Natural killer cell (primary cell): ENCODE measurements at regions not wholly inside any gene's neighbourhood (a gene's known extent, or its start where the extent isn't known, plus 50 kb on each side); places are given as distances from the start of the nearest gene placed in this dataset.

Experiments used
- ATAC-seq, 3 donors: fragments of 150-1000 bp in 2 of 3; fragments of 200-7000 bp in 1 of 3; cut with Tn5 transposase; 1 replicate in 1 of 3; 2 replicates in 2 of 3; pipeline ENCODE4 v1.10.0; 2021; ENCODE audit warnings: mild to moderate bottlenecking in 2 of 3, moderate library complexity in 2 of 3
- DNase-seq, 2 donors: peaks; one replicate each; pipeline versions ENCODE4 v3.0.0 to v3.0.0-alpha.2; 2013 to 2021; ENCODE audit warnings: mixed read lengths in 1 of 2
- H3K27ac ChIP-seq: one replicate; pipeline ENCODE4 v1.5.1; 2013; ENCODE audit warnings: mild to moderate bottlenecking, low read length
- H3K27me3 ChIP-seq: one replicate; pipeline ENCODE4 v1.6.1; 2013; ENCODE audit warnings: low read length; ENCODE audit not compliant: control insufficient read depth, insufficient read depth
- H3K36me3 ChIP-seq: one replicate; pipeline ENCODE4 v1.6.1; 2013; ENCODE audit warnings: low read length; ENCODE audit not compliant: control insufficient read depth, insufficient read depth
- H3K4me1 ChIP-seq: one replicate; pipeline ENCODE4 v1.6.1; 2013; ENCODE audit warnings: low read length; ENCODE audit not compliant: control insufficient read depth, insufficient read depth
- H3K4me3 ChIP-seq: one replicate; pipeline ENCODE4 v1.5.1; 2013; ENCODE audit warnings: low read length
- H3K9me3 ChIP-seq: one replicate; pipeline ENCODE4 v1.6.1; 2013; ENCODE audit warnings: low read length; ENCODE audit not compliant: control insufficient read depth, insufficient read depth
- H3K27ac Mint-ChIP-seq, 2 donors: one replicate each; pipeline ENCODE4 v1.8.0; 2022; ENCODE audit warnings: mild to moderate bottlenecking in 2 of 2, mixed read lengths in 2 of 2, moderate library complexity in 1 of 2
- H3K27me3 Mint-ChIP-seq, 2 donors: one replicate each; pipeline ENCODE4 v1.8.0; 2022; ENCODE audit warnings: low read depth in 2 of 2, mixed read lengths in 2 of 2
- H3K36me3 Mint-ChIP-seq: one replicate; pipeline ENCODE4 v1.8.0; 2022; ENCODE audit warnings: mixed read lengths
- H3K4me1 Mint-ChIP-seq, 2 donors: one replicate each; pipeline ENCODE4 v1.8.0; 2022; ENCODE audit warnings: mixed read lengths in 2 of 2
- H3K4me3 Mint-ChIP-seq: one replicate; pipeline ENCODE4 v1.8.0; 2022; ENCODE audit warnings: mild to moderate bottlenecking, moderate library complexity, mixed read lengths
- H3K9me3 Mint-ChIP-seq, 2 donors: one replicate each; pipeline ENCODE4 v1.8.0; 2022; ENCODE audit warnings: mixed read lengths in 2 of 2
- CTCF ChIP-seq: fragments of 200-600 bp; IDR thresholded peaks from one replicate; pipeline ENCODE4 v1.8.0; 2022; ENCODE audit warnings: antibody characterized with exemption
- WGBS: methylation state at CpG from one replicate; pipeline ENCODE4 v1.1.7; 2013; ENCODE audit warnings: missing lambda C conversion rate; ENCODE audit not compliant: insufficient coverage; 5-methylcytosine and 5-hydroxymethylcytosine counted together
- intact Hi-C: fragments of 100-400 bp; cut with micrococcal nuclease; formaldehyde crosslinking; loops from one replicate; pipeline ENCODE4 v1.14.2; 2022

- no peak for TF ChIP-seq CTCF
- peaks cover 0 to 4% of the 10 kb centered on the region in 2 donors for H3K4me1 Mint-ChIP-seq
- H3K9me3 ChIP-seq = no peaks in the 10 kb centered on the region
- no peak overlapping the region for H3K27ac Mint-ChIP-seq
- H3K27ac ChIP-seq = no peak overlapping the region
- H3K9me3 Mint-ChIP-seq = no peaks in the 10 kb centered on the region
- WGBS = 84% methylated on average over 2 of the region's 3 CpGs
- no peak overlapping the region for H3K4me3 Mint-ChIP-seq
- H3K4me3 ChIP-seq = no peak overlapping the region
- ATAC-seq = no peak
- H3K4me1 ChIP-seq = no peaks in the 10 kb centered on the region
- no peaks in the 10 kb centered on the region for H3K36me3 Mint-ChIP-seq
- peaks cover 0 to 3% of the 10 kb centered on the region in 2 donors for H3K27me3 Mint-ChIP-seq
- H3K27me3 ChIP-seq = no peaks in the 10 kb centered on the region
- no peak for DNase-seq
- intact Hi-C loops = no loop called here
- H3K36me3 ChIP-seq = no peaks in the 10 kb centered on the region
Measured at GRCh38 chr4:151940926-151941617, 180.3 kb upstream of the GATB start.

- Histone ChIP-seq H3K27ac (no peak overlapping the region), H3K27me3 (no peaks in the 10 kb centered on the region), H3K9me3 (no peaks in the 10 kb centered on the region), H3K4me1 (no peaks in the 10 kb centered on the region), H3K4me3 (no peak overlapping the region), H3K36me3 (no peaks in the 10 kb centered on the region)
- DNase-seq = peak in 1 of 2 donors; percentile 39
- TF ChIP-seq CTCF = no peak
- Mint-ChIP-seq H3K4me1 (peaks cover 0 to 4% of the 10 kb centered on the region in 2 donors), H3K4me3 (no peak overlapping the region), H3K27ac (no peak overlapping the region), H3K36me3 (no peaks in the 10 kb centered on the region), H3K27me3 (peaks cover 0 to 3% of the 10 kb centered on the region in 2 donors), H3K9me3 (no peaks in the 10 kb centered on the region)
- no peak for ATAC-seq
- intact Hi-C loops = no loop called here
- WGBS = 62% methylated on average over 2 of the region's 2 CpGs
Measured at GRCh38 chr4:151940291-151940690, 179.5 kb upstream of the GATB start.

- H3K4me1 ChIP-seq = no peaks in the 10 kb centered on the region
- H3K27ac ChIP-seq = no peak overlapping the region
- ATAC-seq (no peak), DNase-seq (no peak)
- H3K27me3 ChIP-seq = no peaks in the 10 kb centered on the region
- H3K9me3 ChIP-seq = no peaks in the 10 kb centered on the region
- TF ChIP-seq CTCF = no peak
- Mint-ChIP-seq H3K36me3 (no peaks in the 10 kb centered on the region), H3K27me3 (peaks cover 0 to 3% of the 10 kb centered on the region in 2 donors), H3K4me3 (no peak overlapping the region), H3K27ac (no peak overlapping the region), H3K4me1 (peaks cover 0 to 4% of the 10 kb centered on the region in 2 donors), H3K9me3 (no peaks in the 10 kb centered on the region)
- intact Hi-C loops = no loop called here
- WGBS = 90% methylated on average over 3 of the region's 3 CpGs
- no peak overlapping the region for H3K4me3 ChIP-seq
- no peaks in the 10 kb centered on the region for H3K36me3 ChIP-seq
Measured at GRCh38 chr4:151939670-151940069, 178.9 kb upstream of the GATB start.

GRCh38 chr4:151935411-151935810 is 174.6 kb upstream of the GATB start:
- ATAC-seq (no peak), DNase-seq (no peak)
- no peak for TF ChIP-seq CTCF
- Histone ChIP-seq H3K4me1 (no peaks in the 10 kb centered on the region), H3K4me3 (no peak overlapping the region), H3K27me3 (no peaks in the 10 kb centered on the region), H3K9me3 (no peaks in the 10 kb centered on the region), H3K36me3 (no peaks in the 10 kb centered on the region), H3K27ac (no peak overlapping the region)
- no peaks in the 10 kb centered on the region for H3K36me3 Mint-ChIP-seq
- no peaks in the 10 kb centered on the region for H3K9me3 Mint-ChIP-seq
- intact Hi-C loops = no loop called here
- peaks cover 3 to 4% of the 10 kb centered on the region in 2 donors for H3K27me3 Mint-ChIP-seq
- H3K4me3 Mint-ChIP-seq = no peak overlapping the region
- no peak overlapping the region for H3K27ac Mint-ChIP-seq
- 100% methylated on average over 1 of the region's 1 CpG for WGBS
- no peaks in the 10 kb centered on the region for H3K4me1 Mint-ChIP-seq
